GM12878 (cell line): ENCODE measurements at regions not wholly inside any gene's neighbourhood (a gene's known extent, or its start where the extent isn't known, plus 50 kb on each side); places are given as distances from the start of the nearest gene placed in this dataset.

Experiments used
- BACH1 ChIP-seq: fragments of 450-650 bp; IDR thresholded peaks from 2 replicates; pipeline ENCODE4 v1.6.1; 2017; ENCODE audit warnings: mild to moderate bottlenecking, borderline replicate concordance
- MYC ChIP-seq: IDR thresholded peaks from 2 replicates; pipeline ENCODE4 v1.6.1; 2011; ENCODE audit warnings: mild to moderate bottlenecking, low read length, moderate library complexity, inconsistent platforms; ENCODE audit not compliant: insufficient read depth, insufficient replicate concordance, insufficient read length, severe bottlenecking
- NR2C1 ChIP-seq: fragments of 450-650 bp; IDR thresholded peaks from 2 replicates; pipeline ENCODE4 v1.6.1; 2017; ENCODE audit warnings: antibody characterized with exemption, mild to moderate bottlenecking, moderate library complexity
- NR2C2 ChIP-seq: IDR thresholded peaks from 2 replicates; pipeline ENCODE4 v1.6.1; 2011; ENCODE audit warnings: borderline replicate concordance, low read depth; ENCODE audit not compliant: control insufficient read depth, insufficient read length
- NR2F1 ChIP-seq: fragments of 450-650 bp; conservative IDR thresholded peaks from 2 replicates; pipeline ENCODE4 v1.6.1; 2017; ENCODE audit warnings: mild to moderate bottlenecking
- PBX3 ChIP-seq: IDR thresholded peaks from 2 replicates; pipeline ENCODE4 v1.6.1; 2011; ENCODE audit warnings: mild to moderate bottlenecking, low read depth, low read length, moderate library complexity; ENCODE audit not compliant: insufficient replicate concordance
- PKNOX1 ChIP-seq: fragments of 450-650 bp; IDR thresholded peaks from 2 replicates; pipeline ENCODE4 v1.6.1; 2016; ENCODE audit warnings: mild to moderate bottlenecking
- POLR2AphosphoS5 ChIP-seq: IDR thresholded peaks from 2 replicates; pipeline ENCODE4 v1.6.1; 2011; ENCODE audit warnings: mild to moderate bottlenecking, low read length, inconsistent platforms
- REST ChIP-seq: IDR thresholded peaks from 2 replicates; pipeline ENCODE4 v1.6.1; 2012; ENCODE audit warnings: mild to moderate bottlenecking, low read depth, low read length
- SIN3A ChIP-seq: IDR thresholded peaks from 2 replicates; pipeline ENCODE4 v1.6.1; 2012; ENCODE audit warnings: low read depth, low read length, improper control_type of control experiment
- SIX5 ChIP-seq: IDR thresholded peaks from 2 replicates; pipeline ENCODE4 v1.6.1; 2011; ENCODE audit warnings: mild to moderate bottlenecking, low read depth, low read length, moderate library complexity; ENCODE audit not compliant: severe bottlenecking
- TF ChIP-seq, protein P1 (sequence below), 3 experiments: IDR thresholded peaks in 2 of 3; conservative IDR thresholded peaks in 1 of 3; 2 replicates each; pipeline ENCODE4 v1.5.1; 2011; ENCODE audit warnings: low read depth in 3 of 3, low read length in 3 of 3, mild to moderate bottlenecking in 3 of 3, control low read depth in 2 of 3, moderate library complexity in 2 of 3, inconsistent platforms in 1 of 3, mixed read lengths in 1 of 3; ENCODE audit not compliant: control insufficient read depth in 2 of 3, insufficient read depth in 1 of 3; ENCODE audit errors: extremely low read depth in 1 of 3
- TF ChIP-seq, protein P2 (sequence below): IDR thresholded peaks from 2 replicates; pipeline ENCODE4 v1.6.1; 2012; ENCODE audit warnings: low read depth, low read length, improper control_type of control experiment
- TF ChIP-seq, protein P3 (sequence below): IDR thresholded peaks from 2 replicates; pipeline ENCODE4 v1.6.1; 2011; ENCODE audit warnings: low read depth, low read length, improper control_type of control experiment, borderline replicate concordance

DNA sequence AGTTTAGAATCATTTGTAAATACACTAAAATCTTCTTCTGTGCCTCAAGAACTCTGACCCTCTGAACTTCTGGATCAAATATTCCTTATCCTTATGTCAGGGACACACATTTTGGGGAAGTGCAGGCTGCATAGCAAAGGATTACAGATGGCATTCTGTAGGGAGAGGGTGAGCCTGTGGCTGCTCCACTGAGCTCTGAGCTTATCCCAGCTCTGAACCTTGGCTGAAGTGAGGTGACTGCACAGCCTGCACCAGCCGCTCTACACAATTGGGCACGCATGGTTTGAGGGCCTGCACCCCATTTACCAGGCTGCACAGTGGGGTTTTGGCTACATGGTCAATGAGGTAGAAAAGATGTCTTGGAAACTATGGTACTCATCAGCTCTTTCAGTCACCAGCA, 251.6 kb downstream of the GALR1 start:
- TF ChIP-seq PBX3 (no peak), PKNOX1 (no peak), NR2C1 (no peak), BACH1 (no peak), NR2F1 (no peak), POLR2AphosphoS5 (no peak), NR2C2 (no peak), REST (no peak), SIX5 (no peak), MYC (no peak), SIN3A (no peak)
- TF ChIP-seq, protein P1, sequence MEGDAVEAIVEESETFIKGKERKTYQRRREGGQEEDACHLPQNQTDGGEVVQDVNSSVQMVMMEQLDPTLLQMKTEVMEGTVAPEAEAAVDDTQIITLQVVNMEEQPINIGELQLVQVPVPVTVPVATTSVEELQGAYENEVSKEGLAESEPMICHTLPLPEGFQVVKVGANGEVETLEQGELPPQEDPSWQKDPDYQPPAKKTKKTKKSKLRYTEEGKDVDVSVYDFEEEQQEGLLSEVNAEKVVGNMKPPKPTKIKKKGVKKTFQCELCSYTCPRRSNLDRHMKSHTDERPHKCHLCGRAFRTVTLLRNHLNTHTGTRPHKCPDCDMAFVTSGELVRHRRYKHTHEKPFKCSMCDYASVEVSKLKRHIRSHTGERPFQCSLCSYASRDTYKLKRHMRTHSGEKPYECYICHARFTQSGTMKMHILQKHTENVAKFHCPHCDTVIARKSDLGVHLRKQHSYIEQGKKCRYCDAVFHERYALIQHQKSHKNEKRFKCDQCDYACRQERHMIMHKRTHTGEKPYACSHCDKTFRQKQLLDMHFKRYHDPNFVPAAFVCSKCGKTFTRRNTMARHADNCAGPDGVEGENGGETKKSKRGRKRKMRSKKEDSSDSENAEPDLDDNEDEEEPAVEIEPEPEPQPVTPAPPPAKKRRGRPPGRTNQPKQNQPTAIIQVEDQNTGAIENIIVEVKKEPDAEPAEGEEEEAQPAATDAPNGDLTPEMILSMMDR (IDR thresholded peaks at IDR 0.05 in 2 of 3, conservative IDR thresholded peaks at IDR 0.05 in 1 of 3; ENCODE audit: control insufficient read depth in 2 of 3, extremely low read depth in 1 of 3, insufficient read depth in 1 of 3, low read depth in 3 of 3, low read length in 3 of 3) = no peak
- TF ChIP-seq, protein P2, sequence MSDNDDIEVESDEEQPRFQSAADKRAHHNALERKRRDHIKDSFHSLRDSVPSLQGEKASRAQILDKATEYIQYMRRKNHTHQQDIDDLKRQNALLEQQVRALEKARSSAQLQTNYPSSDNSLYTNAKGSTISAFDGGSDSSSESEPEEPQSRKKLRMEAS = no peak
- TF ChIP-seq, protein P3, sequence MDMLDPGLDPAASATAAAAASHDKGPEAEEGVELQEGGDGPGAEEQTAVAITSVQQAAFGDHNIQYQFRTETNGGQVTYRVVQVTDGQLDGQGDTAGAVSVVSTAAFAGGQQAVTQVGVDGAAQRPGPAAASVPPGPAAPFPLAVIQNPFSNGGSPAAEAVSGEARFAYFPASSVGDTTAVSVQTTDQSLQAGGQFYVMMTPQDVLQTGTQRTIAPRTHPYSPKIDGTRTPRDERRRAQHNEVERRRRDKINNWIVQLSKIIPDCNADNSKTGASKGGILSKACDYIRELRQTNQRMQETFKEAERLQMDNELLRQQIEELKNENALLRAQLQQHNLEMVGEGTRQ = no peak
